ENCODE measurements at regions not wholly inside any gene's neighbourhood (a gene's known extent, or its start where the extent isn't known, plus 50 kb on each side); places are given as distances from the start of the nearest gene placed in this dataset.
A peak's percentile ranks its signal among the peaks of the same experiment; 100 is the strongest.
"Not testable (repeated sequence)": the region's sequence is repeated elsewhere in the genome, so short reads cannot be mapped to it uniquely, and the experiment has no call there.

GRCh38 chr7:131827421-131827820 lies 271.0 kb upstream of the PODXL start:
- peaks cover 4% of the 10 kb centered on the region for H3K27me3 ChIP-seq
- no peak for ATAC-seq

GRCh38 chr7:131826960-131827359 lies 270.5 kb upstream of the PODXL start:
- H3K36me3 ChIP-seq = no peaks in the 10 kb centered on the region
- H3K4me3 ChIP-seq = no peak overlapping the region
- no peak for TF ChIP-seq POLR2AphosphoS5 (IDR thresholded peaks at IDR 0.05)
- TF ChIP-seq CTCF (IDR thresholded peaks at IDR 0.05) = no peak
- TF ChIP-seq EP300 (IDR thresholded peaks at IDR 0.05) = no peak
- no peak for TF ChIP-seq POLR2A (IDR thresholded peaks at IDR 0.05)
- H3K4me1 ChIP-seq = peaks cover 0 to 23% (median 7%) of the 10 kb centered on the region in 3 donors
- 5 to 30% methylated on average over 2 of the region's 8 CpGs for WGBS, 2 donors (ENCODE audit: low coverage in 1 of 2)
- peaks cover 4% of the 10 kb centered on the region for H3K27me3 ChIP-seq
- ATAC-seq = no peak
- peak overlapping the region in 2 of 4 donors; percentile 32 to 64 for H3K27ac ChIP-seq
- peaks cover 0 to 6% (median 0%) of the 10 kb centered on the region in 3 donors for H3K9me3 ChIP-seq

More at GRCh38 chr7:131827421-131827820, 271.0 kb upstream of the PODXL start:
- Histone ChIP-seq H3K9me3 (peaks cover 0 to 6% (median 0%) of the 10 kb centered on the region in 3 donors), H3K27ac (peak overlapping the region in 2 of 4 donors; percentile 32 to 64), H3K4me3 (no peak overlapping the region), H3K4me1 (peaks cover 0 to 23% (median 7%) of the 10 kb centered on the region in 3 donors), H3K36me3 (no peaks in the 10 kb centered on the region)
- TF ChIP-seq POLR2AphosphoS5 (IDR thresholded peaks at IDR 0.05) (no peak), EP300 (IDR thresholded peaks at IDR 0.05) (no peak), POLR2A (IDR thresholded peaks at IDR 0.05) (no peak), CTCF (IDR thresholded peaks at IDR 0.05) (no peak)
- WGBS, 2 donors (ENCODE audit: low coverage in 1 of 2) = 39 to 82% methylated on average over 4 to 5 of the region's 5 CpGs

GRCh38 chr7:131823961-131824440 lies 267.6 kb upstream of the PODXL start:
- H3K36me3 ChIP-seq, ATAC-seq, H3K9me3 ChIP-seq, H3K27ac ChIP-seq, H3K4me3 ChIP-seq, H3K27me3 ChIP-seq: not testable (repeated sequence)
- peaks cover 0 to 15% (median 7%) of the 10 kb centered on the region in 3 donors for H3K4me1 ChIP-seq
- WGBS, 2 donors (ENCODE audit: low coverage in 1 of 2) = 89 to 94% methylated on average over 2 to 8 of the region's 8 CpGs

GRCh38 chr7:131819891-131820290 lies 263.5 kb upstream of the PODXL start:
- WGBS, 2 donors (ENCODE audit: low coverage in 1 of 2) = 51% methylated on average over 3 of the region's 4 CpGs; no CpG with 5 or more reads in 1 of the 2 donors

GRCh38 chr7:131816391-131817007 lies 260.1 kb upstream of the PODXL start:
- no peak overlapping the region for H3K4me3 ChIP-seq
- no peaks in the 10 kb centered on the region for H3K27me3 ChIP-seq
- 90 to 92% methylated on average over 2 to 3 of the region's 6 CpGs for WGBS, 2 donors (ENCODE audit: low coverage in 1 of 2)
- H3K36me3 ChIP-seq = no peaks in the 10 kb centered on the region
- H3K9me3 ChIP-seq = no peaks in the 10 kb centered on the region
- no peak for ATAC-seq
- no peak for TF ChIP-seq EP300 (IDR thresholded peaks at IDR 0.05)
- no peak for TF ChIP-seq CTCF (IDR thresholded peaks at IDR 0.05)
- no peak for TF ChIP-seq POLR2AphosphoS5 (IDR thresholded peaks at IDR 0.05)
- no peak for TF ChIP-seq POLR2A (IDR thresholded peaks at IDR 0.05)
- H3K27ac ChIP-seq = no peak overlapping the region
- H3K4me1 ChIP-seq = no peaks in the 10 kb centered on the region

More at GRCh38 chr7:131819891-131820290, 263.5 kb upstream of the PODXL start:
- Histone ChIP-seq H3K36me3 (no peaks in the 10 kb centered on the region), H3K27ac (no peak overlapping the region), H3K4me1 (no peaks in the 10 kb centered on the region), H3K27me3 (no peaks in the 10 kb centered on the region), H3K9me3 (no peaks in the 10 kb centered on the region), H3K4me3 (no peak overlapping the region)
- ATAC-seq = no peak
- no peak for TF ChIP-seq POLR2AphosphoS5 (IDR thresholded peaks at IDR 0.05)

GRCh38 chr7:131808736-131809135 lies 252.3 kb upstream of the PODXL start:
- H3K9me3 ChIP-seq = no peaks in the 10 kb centered on the region
- no peaks in the 10 kb centered on the region for H3K36me3 ChIP-seq
- H3K27ac ChIP-seq = no peak overlapping the region
- no peak overlapping the region for H3K4me3 ChIP-seq
- no peak for ATAC-seq
- no peak for TF ChIP-seq POLR2AphosphoS5 (IDR thresholded peaks at IDR 0.05)
- TF ChIP-seq CTCF (IDR thresholded peaks at IDR 0.05) = no peak
- TF ChIP-seq POLR2A (IDR thresholded peaks at IDR 0.05) = no peak
- TF ChIP-seq EP300 (IDR thresholded peaks at IDR 0.05) = no peak
- no peaks in the 10 kb centered on the region for H3K27me3 ChIP-seq
- H3K4me1 ChIP-seq = no peaks in the 10 kb centered on the region
- WGBS, 2 donors (ENCODE audit: low coverage in 1 of 2) = 82 to 95% methylated on average over 2 of the region's 2 CpGs

GRCh38 chr7:131808156-131808555 lies 251.7 kb upstream of the PODXL start:
- H3K9me3 ChIP-seq, H3K4me1 ChIP-seq, ATAC-seq, H3K36me3 ChIP-seq, H3K27ac ChIP-seq, H3K27me3 ChIP-seq, H3K4me3 ChIP-seq: not testable (repeated sequence)
- WGBS, 2 donors (ENCODE audit: low coverage in 1 of 2) = 80 to 89% methylated on average over 8 of the region's 8 CpGs

Measured in gastroesophageal sphincter (tissue), 4 donors.